Fibroblast of lung (primary cell): ENCODE measurements at regions not wholly inside any gene's neighbourhood (a gene's known extent, or its start where the extent isn't known, plus 50 kb on each side); places are given as distances from the start of the nearest gene placed in this dataset.

Source experiments
- DNase-seq, 2 donors: peaks; one replicate each; pipeline versions ENCODE4 v3.0.0 to v3.0.0-alpha.2; 2010; ENCODE audit warnings: low read depth in 2 of 2
- H2AFZ ChIP-seq: 2 replicates; pipeline ENCODE4 v1.5.1; 2012; ENCODE audit warnings: low read length, control low read depth, inconsistent platforms
- H3K27ac ChIP-seq: 2 replicates; pipeline ENCODE4 v1.5.1; 2011; ENCODE audit warnings: low read length, control low read depth; ENCODE audit not compliant: insufficient read depth
- H3K27me3 ChIP-seq: 2 replicates; pipeline ENCODE4 v1.5.1; 2011; ENCODE audit warnings: mild to moderate bottlenecking, low read length; ENCODE audit not compliant: control insufficient read depth, insufficient read depth
- H3K36me3 ChIP-seq: 2 replicates; pipeline ENCODE4 v1.5.1; 2011; ENCODE audit warnings: low read length; ENCODE audit not compliant: control insufficient read depth, insufficient read depth
- H3K4me1 ChIP-seq: 2 replicates; pipeline ENCODE4 v1.5.1; 2011; ENCODE audit warnings: low read length; ENCODE audit not compliant: control insufficient read depth, insufficient read depth; ENCODE audit errors: extremely low read depth
- H3K4me2 ChIP-seq: 2 replicates; pipeline ENCODE4 v1.5.1; 2011; ENCODE audit warnings: low read length, control low read depth; ENCODE audit not compliant: insufficient read depth; ENCODE audit errors: extremely low read depth
- H3K4me3 ChIP-seq, 4 experiments: fragments of 200-600 bp in 1 of 4; sonication (generic) in 1 of 4; replicated peaks in 1 of 4; 2 replicates each; pipeline ENCODE4 v1.5.1; 2011 to 2016; ENCODE audit warnings: low read length in 4 of 4, low read depth in 3 of 4, mild to moderate bottlenecking in 3 of 4, control low read depth in 2 of 4, inconsistent platforms in 1 of 4, mixed read lengths in 1 of 4; ENCODE audit not compliant: insufficient read depth in 1 of 4; ENCODE audit errors: control extremely low read depth in 1 of 4
- H3K79me2 ChIP-seq: 2 replicates; pipeline ENCODE4 v1.5.1; 2012; ENCODE audit warnings: mild to moderate bottlenecking, low read length, inconsistent platforms; ENCODE audit not compliant: control insufficient read depth, insufficient read depth
- H3K9ac ChIP-seq: 2 replicates; pipeline ENCODE4 v1.5.1; 2011; ENCODE audit warnings: mild to moderate bottlenecking, low read length, control low read depth; ENCODE audit not compliant: insufficient read depth
- H3K9me3 ChIP-seq: 2 replicates; pipeline ENCODE4 v1.5.1; 2012; ENCODE audit warnings: low read depth, low read length; ENCODE audit not compliant: control insufficient read depth, insufficient read depth
- H4K20me1 ChIP-seq: 2 replicates; pipeline ENCODE4 v1.5.1; 2011; ENCODE audit warnings: low read length; ENCODE audit not compliant: control insufficient read depth, insufficient read depth; ENCODE audit errors: extremely low read depth
- CTCF ChIP-seq, 2 donors: IDR thresholded peaks in 1 of 2; conservative IDR thresholded peaks in 1 of 2; 1 replicate in 1 of 2; 2 replicates in 1 of 2; pipeline ENCODE4 v1.5.1; 2011 to 2012; ENCODE audit warnings: low read length in 2 of 2, control low read depth in 1 of 2, inconsistent platforms in 1 of 2, low read depth in 1 of 2, mild to moderate bottlenecking in 1 of 2
- EZH2 ChIP-seq: IDR thresholded peaks from 2 replicates; pipeline ENCODE4 v1.5.1; 2012; ENCODE audit warnings: low read length, control low read depth, mild to moderate bottlenecking; ENCODE audit errors: missing control alignments

DNA sequence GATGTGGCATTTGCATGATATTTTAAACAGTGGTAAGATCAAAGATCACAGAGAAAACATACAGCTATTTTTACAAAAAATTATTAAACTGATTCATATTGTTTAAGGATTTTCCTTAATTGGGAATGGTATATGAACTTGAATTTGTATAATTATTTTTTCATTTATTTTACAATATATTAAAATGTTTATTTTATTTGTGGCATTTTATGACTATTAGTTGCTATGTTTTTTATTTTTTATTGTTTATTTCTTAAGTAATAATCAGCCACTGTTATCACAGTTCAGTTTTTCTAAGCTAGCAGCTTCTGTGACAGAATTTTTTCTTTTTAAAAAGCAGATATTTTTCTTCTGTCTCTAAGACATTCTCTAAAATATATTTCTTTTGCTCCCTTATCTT lies 387.0 kb upstream of the KHDRBS2 start:
- no peak for DNase-seq
- no peak overlapping the region for H3K4me3 ChIP-seq
- no peaks in the 10 kb centered on the region for H3K4me1 ChIP-seq
- no peaks in the 10 kb centered on the region for H3K36me3 ChIP-seq
- no peak overlapping the region for H3K9ac ChIP-seq
- no peak overlapping the region for H2AFZ ChIP-seq
- no peak overlapping the region for H3K27ac ChIP-seq
- H3K4me2 ChIP-seq, result no peak overlapping the region
- TF ChIP-seq CTCF (conservative IDR thresholded peaks at IDR 0.05 in 1 of 2, IDR thresholded peaks at IDR 0.05 in 1 of 2; ENCODE audit: low read depth in 1 of 2, low read length in 2 of 2) (no peak), EZH2 (no peak)
- no peaks in the 10 kb centered on the region for H4K20me1 ChIP-seq
- no peaks in the 10 kb centered on the region for H3K79me2 ChIP-seq
- H3K27me3 ChIP-seq, result no peaks in the 10 kb centered on the region
- no peaks in the 10 kb centered on the region for H3K9me3 ChIP-seq

GRCh38 chr6:62670490-62671223 lies 384.6 kb upstream of the KHDRBS2 start:
- Histone ChIP-seq H3K36me3 (no peaks in the 10 kb centered on the region), H3K27me3 (no peaks in the 10 kb centered on the region), H2AFZ (no peak overlapping the region), H3K4me1 (no peaks in the 10 kb centered on the region), H3K4me3 (no peak overlapping the region), H3K79me2 (no peaks in the 10 kb centered on the region), H3K27ac (no peak overlapping the region), H3K9me3 (no peaks in the 10 kb centered on the region), H3K4me2 (no peak overlapping the region), H4K20me1 (no peaks in the 10 kb centered on the region), H3K9ac (no peak overlapping the region)
- TF ChIP-seq EZH2 (no peak), CTCF (conservative IDR thresholded peaks at IDR 0.05 in 1 of 2, IDR thresholded peaks at IDR 0.05 in 1 of 2; ENCODE audit: low read depth in 1 of 2, low read length in 2 of 2) (no peak)
- no peak for DNase-seq

- TF ChIP-seq EZH2 (no peak), CTCF (conservative IDR thresholded peaks at IDR 0.05 in 1 of 2, IDR thresholded peaks at IDR 0.05 in 1 of 2; ENCODE audit: low read depth in 1 of 2, low read length in 2 of 2) (no peak)
- H3K27ac ChIP-seq, result no peak overlapping the region
- no peak overlapping the region for H3K9ac ChIP-seq
- no peaks in the 10 kb centered on the region for H4K20me1 ChIP-seq
- H2AFZ ChIP-seq, result no peak overlapping the region
- H3K4me3 ChIP-seq, result no peak overlapping the region
- no peak for DNase-seq
- no peaks in the 10 kb centered on the region for H3K79me2 ChIP-seq
- no peak overlapping the region for H3K4me2 ChIP-seq
- no peaks in the 10 kb centered on the region for H3K36me3 ChIP-seq
- no peaks in the 10 kb centered on the region for H3K27me3 ChIP-seq
- H3K4me1 ChIP-seq, result no peaks in the 10 kb centered on the region
- H3K9me3 ChIP-seq, result no peaks in the 10 kb centered on the region
Measured at GRCh38 chr6:62669831-62670230, 383.8 kb upstream of the KHDRBS2 start.
